ENCODE measurements at regions not wholly inside any gene's neighbourhood (a gene's known extent, or its start where the extent isn't known, plus 50 kb on each side); places are given as distances from the start of the nearest gene placed in this dataset.

DNA sequence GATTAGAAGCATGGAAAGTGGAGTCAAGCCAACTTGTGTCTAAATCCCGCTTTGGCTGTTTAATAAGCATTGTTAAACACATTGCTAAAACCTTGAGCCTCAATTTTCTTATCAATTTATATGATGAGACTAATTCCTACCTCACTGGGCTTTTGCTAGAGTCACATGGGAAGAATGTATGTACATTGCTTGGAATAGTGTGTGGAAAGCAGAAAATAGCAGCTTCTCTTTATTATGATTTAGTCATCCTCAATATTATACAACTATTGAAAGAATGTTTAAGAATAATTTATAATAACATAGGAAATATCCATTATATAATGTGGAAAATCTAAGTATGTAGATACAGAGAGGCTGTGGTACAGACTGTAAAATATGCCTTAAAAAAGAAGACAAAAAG is 313.0 kb upstream of the CDYL start:
- Histone ChIP-seq H3K79me2 (replicated peaks; ENCODE audit: insufficient read depth, low read length) (no peaks in the 10 kb centered on the region), H3K9ac (ENCODE audit: low read length) (no peak overlapping the region), H3K36me3 (ENCODE audit: insufficient read depth, low read length) (no peaks in the 10 kb centered on the region), H3K9me2 (ENCODE audit: insufficient read depth, low read length) (no peaks in the 10 kb centered on the region), H4K20me1 (ENCODE audit: insufficient read depth) (no peaks in the 10 kb centered on the region), H3F3A (ENCODE audit: insufficient read depth, low read length, poor library complexity, severe bottlenecking) (no peaks in the 10 kb centered on the region), H3K4me2 (ENCODE audit: low read length) (no peak overlapping the region), H3K9me3 (ENCODE audit: low read length) (no peaks in the 10 kb centered on the region), H3K27me3 (ENCODE audit: insufficient read depth, low read depth, low read length) (no peaks in the 10 kb centered on the region), H3K27ac (ENCODE audit: low read length) (no peak overlapping the region), H3K4me3 (ENCODE audit: low read length) (no peak overlapping the region), H2AFZ (ENCODE audit: low read depth, low read length) (no peak overlapping the region)
- TF ChIP-seq POLR2AphosphoS5 (IDR thresholded peaks at IDR 0.05) = no peak
- no peak for TF ChIP-seq CTCF (IDR thresholded peaks at IDR 0.05; ENCODE audit: poor library complexity, severe bottlenecking)
- TF ChIP-seq SMC3 (conservative IDR thresholded peaks at IDR 0.05; ENCODE audit: poor library complexity) = no peak
- TF ChIP-seq TAF1 (IDR thresholded peaks at IDR 0.05; ENCODE audit: low read depth) = no peak
- TF ChIP-seq, protein P1, sequence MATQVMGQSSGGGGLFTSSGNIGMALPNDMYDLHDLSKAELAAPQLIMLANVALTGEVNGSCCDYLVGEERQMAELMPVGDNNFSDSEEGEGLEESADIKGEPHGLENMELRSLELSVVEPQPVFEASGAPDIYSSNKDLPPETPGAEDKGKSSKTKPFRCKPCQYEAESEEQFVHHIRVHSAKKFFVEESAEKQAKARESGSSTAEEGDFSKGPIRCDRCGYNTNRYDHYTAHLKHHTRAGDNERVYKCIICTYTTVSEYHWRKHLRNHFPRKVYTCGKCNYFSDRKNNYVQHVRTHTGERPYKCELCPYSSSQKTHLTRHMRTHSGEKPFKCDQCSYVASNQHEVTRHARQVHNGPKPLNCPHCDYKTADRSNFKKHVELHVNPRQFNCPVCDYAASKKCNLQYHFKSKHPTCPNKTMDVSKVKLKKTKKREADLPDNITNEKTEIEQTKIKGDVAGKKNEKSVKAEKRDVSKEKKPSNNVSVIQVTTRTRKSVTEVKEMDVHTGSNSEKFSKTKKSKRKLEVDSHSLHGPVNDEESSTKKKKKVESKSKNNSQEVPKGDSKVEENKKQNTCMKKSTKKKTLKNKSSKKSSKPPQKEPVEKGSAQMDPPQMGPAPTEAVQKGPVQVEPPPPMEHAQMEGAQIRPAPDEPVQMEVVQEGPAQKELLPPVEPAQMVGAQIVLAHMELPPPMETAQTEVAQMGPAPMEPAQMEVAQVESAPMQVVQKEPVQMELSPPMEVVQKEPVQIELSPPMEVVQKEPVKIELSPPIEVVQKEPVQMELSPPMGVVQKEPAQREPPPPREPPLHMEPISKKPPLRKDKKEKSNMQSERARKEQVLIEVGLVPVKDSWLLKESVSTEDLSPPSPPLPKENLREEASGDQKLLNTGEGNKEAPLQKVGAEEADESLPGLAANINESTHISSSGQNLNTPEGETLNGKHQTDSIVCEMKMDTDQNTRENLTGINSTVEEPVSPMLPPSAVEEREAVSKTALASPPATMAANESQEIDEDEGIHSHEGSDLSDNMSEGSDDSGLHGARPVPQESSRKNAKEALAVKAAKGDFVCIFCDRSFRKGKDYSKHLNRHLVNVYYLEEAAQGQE (IDR thresholded peaks at IDR 0.05; ENCODE audit: borderline replicate concordance) = no peak
- TF ChIP-seq MXI1 (conservative IDR thresholded peaks at IDR 0.05; ENCODE audit: poor library complexity, severe bottlenecking) = no peak
- no peak for TF ChIP-seq RAD21 (conservative IDR thresholded peaks at IDR 0.05)
- no peak for TF ChIP-seq EP300 (conservative IDR thresholded peaks at IDR 0.05; ENCODE audit: poor library complexity, severe bottlenecking)
- TF ChIP-seq EZH2 (IDR thresholded peaks at IDR 0.05; ENCODE audit: borderline replicate concordance, insufficient read depth, low read length, poor library complexity, severe bottlenecking) = no peak

- Histone ChIP-seq H3K4me3 (ENCODE audit: low read length) (no peak overlapping the region), H2AFZ (ENCODE audit: low read depth, low read length) (no peak overlapping the region), H4K20me1 (ENCODE audit: insufficient read depth) (no peaks in the 10 kb centered on the region)
Observed at GRCh38 chr6:4460586-4461475, 315.4 kb upstream of the CDYL start.

More at GRCh38 chr6:4460586-4461475, 315.4 kb upstream of the CDYL start:
- Histone ChIP-seq H3K79me2 (replicated peaks; ENCODE audit: insufficient read depth, low read length) (no peaks in the 10 kb centered on the region), H3K4me2 (ENCODE audit: low read length) (no peak overlapping the region), H3K9me3 (ENCODE audit: low read length) (peaks cover 5% of the 10 kb centered on the region), H3K27ac (ENCODE audit: low read length) (no peak overlapping the region), H3K9me2 (ENCODE audit: insufficient read depth, low read length) (no peaks in the 10 kb centered on the region), H3K36me3 (ENCODE audit: insufficient read depth, low read length) (no peaks in the 10 kb centered on the region), H3K9ac (ENCODE audit: low read length) (no peak overlapping the region), H3K27me3 (ENCODE audit: insufficient read depth, low read depth, low read length) (no peaks in the 10 kb centered on the region), H3F3A (ENCODE audit: insufficient read depth, low read length, poor library complexity, severe bottlenecking) (no peaks in the 10 kb centered on the region)
- no peak for TF ChIP-seq CTCF (IDR thresholded peaks at IDR 0.05; ENCODE audit: poor library complexity, severe bottlenecking)
- no peak for TF ChIP-seq SMC3 (conservative IDR thresholded peaks at IDR 0.05; ENCODE audit: poor library complexity)
- TF ChIP-seq EP300 (conservative IDR thresholded peaks at IDR 0.05; ENCODE audit: poor library complexity, severe bottlenecking) = no peak
